PC-9 (cell line): ENCODE measurements at regions not wholly inside any gene's neighbourhood (a gene's known extent, or its start where the extent isn't known, plus 50 kb on each side); places are given as distances from the start of the nearest gene placed in this dataset.

Experiments
- BruUV-seq: library from RNA; stranded (reverse); fragments of 400-500 nt; replicated peaks from 2 replicates; lab custom pipeline; 2021; lab: Mats Ljungman, UMichigan
- CTCF ChIA-PET: fragments of 300-600 bp; sonication (Branson Sonifier 250); formaldehyde crosslinking; loops from one replicate; lab custom pipeline; 2022; ENCODE audit warnings: antibody characterized with exemption; lab: Charles Lee
- POLR2A ChIA-PET: fragments of 300-600 bp; sonication (Branson Sonifier 250); formaldehyde crosslinking; loops from one replicate; lab custom pipeline; 2022; ENCODE audit warnings: antibody characterized with exemption; ENCODE audit not compliant: unreplicated experiment; lab: Charles Lee
- DNase-seq, 2 experiments: peaks; one replicate each; pipeline versions ENCODE4 v3.0.0 to v3.0.0-alpha.2; 2015 to 2022; ENCODE audit warnings: mixed read lengths in 1 of 2
- H2AFZ ChIP-seq: fragments of 200-600 bp; sonication (generic); 2 replicates; pipeline ENCODE4 v1.8.1; 2017; ENCODE audit warnings: antibody characterized with exemption
- H3F3A ChIP-seq: fragments of 200-600 bp; sonication (generic); 2 replicates; pipeline ENCODE4 v1.8.1; 2017; ENCODE audit warnings: antibody characterized with exemption, mild to moderate bottlenecking, low read depth; ENCODE audit not compliant: insufficient read depth
- H3K27ac ChIP-seq: fragments of 200-600 bp; sonication (generic); 2 replicates; pipeline ENCODE4 v1.6.1; 2016; ENCODE audit warnings: mixed run types
- H3K27me3 ChIP-seq: fragments of 200-600 bp; sonication (generic); 2 replicates; pipeline ENCODE4 v1.6.1; 2016; ENCODE audit warnings: low read depth, mixed run types; ENCODE audit not compliant: insufficient read depth
- H3K36me3 ChIP-seq: fragments of 200-600 bp; sonication (generic); 2 replicates; pipeline ENCODE4 v1.6.1; 2016; ENCODE audit warnings: low read depth, mixed run types
- H3K4me1 ChIP-seq: fragments of 200-600 bp; sonication (generic); replicated peaks from 2 replicates; pipeline ENCODE4 v1.6.1; 2016; ENCODE audit warnings: mixed run types; ENCODE audit not compliant: insufficient read depth
- H3K4me2 ChIP-seq: fragments of 200-600 bp; sonication (generic); 2 replicates; pipeline ENCODE4 v1.6.1; 2017; ENCODE audit warnings: mixed run types
- H3K4me3 ChIP-seq: fragments of 200-600 bp; sonication (generic); 2 replicates; pipeline ENCODE4 v1.6.1; 2016; ENCODE audit warnings: mixed run types
- H3K79me2 ChIP-seq: fragments of 200-600 bp; sonication (generic); 2 replicates; pipeline ENCODE4 v1.6.1; 2017; ENCODE audit warnings: low read depth, mixed run types
- H3K9me2 ChIP-seq: fragments of 200-600 bp; sonication (generic); 2 replicates; pipeline ENCODE4 v1.8.1; 2017; ENCODE audit warnings: mild to moderate bottlenecking; ENCODE audit not compliant: insufficient read depth
- H3K9me3 ChIP-seq: fragments of 200-600 bp; sonication (generic); 2 replicates; pipeline ENCODE4 v1.8.1; 2016; ENCODE audit warnings: low read depth; ENCODE audit not compliant: insufficient read depth
- H4K20me1 ChIP-seq: fragments of 200-600 bp; sonication (generic); 2 replicates; pipeline ENCODE4 v1.8.1; 2017; ENCODE audit not compliant: insufficient read depth
- EZH2 ChIP-seq: fragments of 200-600 bp; sonication (generic); IDR thresholded peaks from 2 replicates; pipeline ENCODE4 v1.8.0; 2017; ENCODE audit warnings: antibody characterized with exemption, low read depth
- intact Hi-C: fragments of 100-400 bp; cut with micrococcal nuclease; formaldehyde crosslinking; loops from one replicate; pipeline ENCODE4 v1.10.0; 2022; ENCODE audit not compliant: unreplicated experiment
- TF ChIP-seq, protein P1 (sequence below): fragments of 200-600 bp; sonication (generic); conservative IDR thresholded peaks from 2 replicates; pipeline ENCODE4 v1.6.1; 2017; ENCODE audit warnings: mixed run types, antibody characterized with exemption, mild to moderate bottlenecking, moderate library complexity

DNA sequence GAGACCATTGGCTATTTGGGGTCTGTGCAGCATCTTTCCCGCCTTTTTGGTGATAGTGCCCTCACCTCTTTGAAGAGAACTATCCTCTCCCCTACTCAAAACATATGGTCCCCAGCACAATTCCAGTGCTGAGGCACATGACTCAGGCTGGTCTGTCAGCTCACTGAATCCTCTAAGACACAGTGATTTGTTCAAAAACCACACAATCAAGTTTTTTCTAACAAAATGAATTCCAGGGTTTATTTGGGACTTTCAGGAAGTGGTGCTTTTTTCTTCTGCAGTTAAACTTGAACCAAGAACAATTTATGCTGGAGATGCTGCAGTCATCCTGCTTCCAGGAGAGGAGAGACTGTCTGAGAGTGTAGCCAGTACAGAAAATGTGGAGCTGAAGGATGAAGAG lies 142.5 kb upstream of the LMCD1 start:
- no TSS peak for BruUV-seq
- no peaks in the 10 kb centered on the region; the same call in 1 of the 2 replicates for H3K9me2 ChIP-seq
- ChIA-PET POLR2A (no interaction called here), CTCF (no interaction called here)
- no peak for TF ChIP-seq EZH2
- TF ChIP-seq, protein P1, sequence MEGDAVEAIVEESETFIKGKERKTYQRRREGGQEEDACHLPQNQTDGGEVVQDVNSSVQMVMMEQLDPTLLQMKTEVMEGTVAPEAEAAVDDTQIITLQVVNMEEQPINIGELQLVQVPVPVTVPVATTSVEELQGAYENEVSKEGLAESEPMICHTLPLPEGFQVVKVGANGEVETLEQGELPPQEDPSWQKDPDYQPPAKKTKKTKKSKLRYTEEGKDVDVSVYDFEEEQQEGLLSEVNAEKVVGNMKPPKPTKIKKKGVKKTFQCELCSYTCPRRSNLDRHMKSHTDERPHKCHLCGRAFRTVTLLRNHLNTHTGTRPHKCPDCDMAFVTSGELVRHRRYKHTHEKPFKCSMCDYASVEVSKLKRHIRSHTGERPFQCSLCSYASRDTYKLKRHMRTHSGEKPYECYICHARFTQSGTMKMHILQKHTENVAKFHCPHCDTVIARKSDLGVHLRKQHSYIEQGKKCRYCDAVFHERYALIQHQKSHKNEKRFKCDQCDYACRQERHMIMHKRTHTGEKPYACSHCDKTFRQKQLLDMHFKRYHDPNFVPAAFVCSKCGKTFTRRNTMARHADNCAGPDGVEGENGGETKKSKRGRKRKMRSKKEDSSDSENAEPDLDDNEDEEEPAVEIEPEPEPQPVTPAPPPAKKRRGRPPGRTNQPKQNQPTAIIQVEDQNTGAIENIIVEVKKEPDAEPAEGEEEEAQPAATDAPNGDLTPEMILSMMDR: no peak
- H3K4me3 ChIP-seq: no peak overlapping the region
- no peak overlapping the region for H2AFZ ChIP-seq
- intact Hi-C loops: no loop called here
- no peaks in the 10 kb centered on the region for H3K36me3 ChIP-seq
- H3K9me3 ChIP-seq: no peaks in the 10 kb centered on the region
- H3K27ac ChIP-seq: no peak overlapping the region
- no peaks in the 10 kb centered on the region for H3K4me1 ChIP-seq
- H3K79me2 ChIP-seq: no peaks in the 10 kb centered on the region
- no peaks in the 10 kb centered on the region for H3F3A ChIP-seq
- H3K27me3 ChIP-seq: no peaks in the 10 kb centered on the region
- no peak overlapping the region for H3K4me2 ChIP-seq
- no peaks in the 10 kb centered on the region for H4K20me1 ChIP-seq
- no peak for DNase-seq

DNA sequence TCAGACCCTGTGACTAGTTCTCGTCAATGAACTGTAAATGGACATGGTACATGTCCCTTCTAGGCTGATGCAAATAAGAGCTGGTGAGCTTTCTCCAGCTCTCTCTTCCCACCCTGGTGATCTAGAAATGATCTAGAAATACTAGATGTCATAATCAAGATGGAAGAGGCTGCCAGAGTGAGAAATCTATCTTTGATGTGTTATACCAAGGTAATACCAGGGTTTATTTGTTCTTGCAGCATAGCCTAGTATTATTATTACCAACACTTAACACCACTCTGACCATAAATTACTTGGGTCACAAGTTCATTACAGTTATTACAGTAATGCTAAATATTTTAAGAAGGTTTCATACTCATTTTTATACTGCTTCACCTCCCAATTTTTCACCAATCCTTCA lies 138.4 kb upstream of the LMCD1 start:
- Histone ChIP-seq H3K79me2 (no peaks in the 10 kb centered on the region), H3K27ac (no peak overlapping the region), H3K27me3 (no peaks in the 10 kb centered on the region), H4K20me1 (no peaks in the 10 kb centered on the region), H3K9me2 (no peaks in the 10 kb centered on the region; the same call in 1 of the 2 replicates), H3K9me3 (no peaks in the 10 kb centered on the region), H3K4me2 (no peak overlapping the region), H3K4me3 (no peak overlapping the region), H3K4me1 (no peaks in the 10 kb centered on the region), H3K36me3 (no peaks in the 10 kb centered on the region), H2AFZ (no peak overlapping the region), H3F3A (no peaks in the 10 kb centered on the region)
- CTCF ChIA-PET: no interaction called here
- intact Hi-C loops: no loop called here
- DNase-seq: no peak
- BruUV-seq: no TSS peak
- POLR2A ChIA-PET: no interaction called here
- TF ChIP-seq, protein P1: no peak
- no peak for TF ChIP-seq EZH2

DNA sequence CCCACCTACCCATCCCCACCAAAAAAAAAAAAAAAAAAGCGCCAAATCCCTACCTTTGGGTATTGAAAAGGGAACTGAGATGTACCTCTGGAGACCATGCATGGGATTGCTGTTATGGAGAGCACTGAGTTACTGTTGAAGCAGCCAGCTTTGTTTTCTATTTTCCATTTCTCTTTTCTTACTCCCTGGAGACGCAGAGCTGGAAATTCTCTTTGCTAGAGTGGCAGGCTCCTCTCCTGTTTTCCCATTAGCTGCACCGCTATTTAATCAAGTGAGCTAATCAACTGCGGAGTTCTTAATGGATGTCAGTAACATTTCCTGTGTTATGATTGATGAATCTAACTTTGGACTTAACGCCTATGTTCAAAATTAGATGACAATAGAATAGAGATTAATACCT lies 136.1 kb upstream of the LMCD1 start:
- Histone ChIP-seq H3K9me2 (no peaks in the 10 kb centered on the region), H3K9me3 (no peaks in the 10 kb centered on the region), H3K27ac (no peak overlapping the region), H2AFZ (no peak overlapping the region), H3K4me2 (no peak overlapping the region), H3K4me3 (no peak overlapping the region), H3K36me3 (no peaks in the 10 kb centered on the region), H4K20me1 (no peaks in the 10 kb centered on the region), H3K27me3 (no peaks in the 10 kb centered on the region), H3K79me2 (no peaks in the 10 kb centered on the region), H3K4me1 (no peaks in the 10 kb centered on the region), H3F3A (no peaks in the 10 kb centered on the region)
- intact Hi-C loops: no loop called here
- ChIA-PET POLR2A (interaction anchor here (0.5 kb wide), 1 partner anchor 1737 kb away, joined by 5 read pairs; no protein-coding TSS in a partner anchor), CTCF (no interaction called here)
- DNase-seq: no peak
- no peak for TF ChIP-seq EZH2
- TF ChIP-seq, protein P1: no peak
- no TSS peak for BruUV-seq
